HG03196 (cell line): ENCODE measurements at regions not wholly inside any gene's neighbourhood (a gene's known extent, or its start where the extent isn't known, plus 50 kb on each side); places are given as distances from the start of the nearest gene placed in this dataset.
"Not testable (repeated sequence)": the region's sequence is repeated elsewhere in the genome, so short reads cannot be mapped to it uniquely, and the experiment has no call there.

Source experiments
- ATAC-seq: cut with Tn5 transposase; IDR thresholded peaks from one replicate; pipeline ENCODE4 v1.9.1; 2021; ENCODE audit not compliant: unreplicated experiment

DNA sequence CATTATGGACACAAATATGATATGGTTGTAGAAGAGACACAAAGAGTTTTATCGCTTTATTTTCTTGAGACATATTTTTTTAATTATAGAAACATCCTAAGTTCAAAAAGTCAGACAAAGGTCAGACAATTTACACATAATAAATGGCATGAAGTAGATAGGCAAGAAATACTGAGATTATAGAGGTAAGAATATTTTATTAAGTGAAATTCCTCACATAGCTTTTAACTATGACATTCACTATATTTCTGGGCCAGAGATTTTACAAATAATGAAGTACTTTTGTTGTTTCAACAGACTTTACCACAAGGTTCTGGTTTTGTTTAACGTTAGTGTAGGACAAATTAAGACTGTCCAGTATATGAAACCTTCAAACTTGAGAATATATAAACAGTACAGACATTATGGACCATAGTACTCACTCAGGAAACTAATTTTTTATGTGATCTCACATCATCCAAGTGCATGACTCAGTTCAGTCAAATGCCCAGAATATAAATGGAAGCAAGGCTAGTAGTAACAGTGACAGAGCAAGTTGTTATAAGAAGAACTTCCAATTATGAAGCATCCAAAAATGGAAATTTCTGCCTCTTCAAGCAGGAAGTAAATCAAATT lies 394.8 kb downstream of the KCNJ2 start:
- ATAC-seq, result no peak

- no peak for ATAC-seq
Observed at GRCh38 chr17:70569128-70569527, 399.8 kb downstream of the KCNJ2 start.

DNA sequence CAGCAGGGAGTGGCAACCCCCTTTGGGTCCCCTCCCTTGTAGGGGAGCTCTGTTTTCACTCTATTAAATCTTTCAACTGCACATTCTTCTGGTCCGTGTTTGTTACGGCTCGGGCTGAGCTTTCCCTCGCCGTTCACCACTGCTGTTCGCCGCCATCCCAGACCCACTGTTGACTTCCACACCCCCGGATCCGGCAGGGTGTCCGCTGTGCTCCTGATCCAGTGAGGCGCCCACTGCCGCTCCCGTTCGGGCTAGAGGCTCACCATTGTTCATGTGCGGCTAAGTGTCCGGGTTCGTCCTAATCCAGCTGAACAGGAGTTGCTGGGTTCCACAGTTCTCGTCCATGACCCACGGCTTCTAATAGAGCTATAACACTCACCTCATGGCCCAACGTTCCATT lies 408.1 kb downstream of the KCNJ2 start:
- ATAC-seq, result no peak

GRCh38 chr17:70581459-70581858 lies 412.1 kb downstream of the KCNJ2 start:
- ATAC-seq, result no peak

GRCh38 chr17:70582777-70583176 lies 413.4 kb downstream of the KCNJ2 start:
- ATAC-seq, result no peak

DNA sequence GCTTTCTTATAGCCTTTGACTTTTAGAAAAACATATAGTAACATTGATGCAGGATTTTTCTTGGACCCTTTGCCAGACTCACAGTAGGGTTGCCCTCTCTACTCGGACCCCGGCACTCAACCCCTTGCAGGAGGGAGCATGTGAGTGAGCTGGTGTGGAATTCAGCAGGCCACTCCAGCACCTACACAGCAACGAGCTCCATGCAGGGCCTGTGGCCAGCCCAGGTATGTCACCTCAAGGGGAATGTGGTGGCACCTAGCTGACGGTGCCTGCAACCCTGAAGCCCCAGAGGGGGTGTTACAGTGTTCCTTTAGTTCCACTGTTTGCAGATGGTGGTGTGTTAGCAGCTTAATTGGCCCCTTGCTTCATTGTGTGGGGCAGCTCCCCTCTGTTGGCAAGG lies 414.9 kb downstream of the KCNJ2 start:
- ATAC-seq, result no peak

- no peak for ATAC-seq
Observed at GRCh38 chr17:70588003-70588402, 418.7 kb downstream of the KCNJ2 start.

GRCh38 chr17:70597774-70598173 lies 428.4 kb downstream of the KCNJ2 start:
- ATAC-seq, result no peak

DNA sequence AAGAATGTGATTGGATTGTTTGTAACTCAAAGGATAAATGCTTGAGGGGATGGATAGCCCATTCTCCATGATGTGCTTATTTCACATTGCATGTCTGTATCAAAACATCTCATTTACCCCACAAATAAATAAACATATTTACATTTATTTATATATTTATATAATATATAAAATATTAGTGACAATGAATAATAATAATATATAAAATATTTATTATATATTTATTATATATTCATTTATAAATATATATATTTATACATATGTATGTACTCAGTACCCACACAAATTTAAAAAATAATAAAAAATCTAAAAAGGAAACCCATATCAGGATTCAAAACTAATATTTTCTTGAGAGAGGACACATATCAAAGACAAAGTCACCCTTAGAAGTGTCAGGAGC lies 429.9 kb downstream of the KCNJ2 start:
- ATAC-seq, result no peak

DNA sequence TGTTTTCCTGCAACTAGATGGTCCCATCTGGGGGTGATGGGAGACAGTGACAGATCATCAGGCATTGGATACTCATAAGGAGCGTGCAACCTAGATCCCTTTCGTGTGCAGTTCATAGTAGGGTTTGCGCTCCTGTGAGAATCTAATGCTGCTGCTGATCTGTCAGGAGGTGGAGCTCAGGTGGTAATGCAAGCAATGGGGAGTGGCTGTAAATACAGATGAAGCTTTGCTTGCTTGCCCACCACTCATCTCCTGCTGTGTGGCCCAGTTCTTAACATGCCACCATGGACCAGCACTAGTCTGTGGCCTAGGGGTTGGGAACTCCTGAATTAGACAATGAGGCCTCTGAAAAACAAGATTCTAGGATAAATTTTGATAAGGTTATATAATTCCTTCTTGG lies 430.6 kb downstream of the KCNJ2 start:
- ATAC-seq, result not testable (repeated sequence)

DNA sequence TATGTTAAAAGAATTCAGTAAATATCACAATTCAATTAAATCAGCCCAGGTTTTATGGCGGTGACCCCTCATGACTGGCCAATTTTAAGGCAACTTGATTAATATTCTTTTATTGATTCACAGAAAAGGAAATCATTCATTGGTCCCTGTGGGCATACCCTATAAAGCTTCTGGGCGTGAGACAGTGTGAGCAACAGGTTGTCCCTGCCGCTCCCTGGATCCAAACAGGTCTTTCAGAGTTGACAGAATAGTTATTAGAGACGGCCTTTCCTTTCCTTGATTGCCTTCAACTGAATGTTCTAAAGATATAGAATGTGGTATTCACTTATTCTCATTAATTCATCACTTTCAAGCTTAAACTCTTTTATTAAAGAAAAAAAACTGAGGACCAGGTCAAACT lies 433.9 kb downstream of the KCNJ2 start:
- no peak for ATAC-seq

GRCh38 chr17:70604854-70605253 lies 435.5 kb downstream of the KCNJ2 start:
- no peak for ATAC-seq

DNA sequence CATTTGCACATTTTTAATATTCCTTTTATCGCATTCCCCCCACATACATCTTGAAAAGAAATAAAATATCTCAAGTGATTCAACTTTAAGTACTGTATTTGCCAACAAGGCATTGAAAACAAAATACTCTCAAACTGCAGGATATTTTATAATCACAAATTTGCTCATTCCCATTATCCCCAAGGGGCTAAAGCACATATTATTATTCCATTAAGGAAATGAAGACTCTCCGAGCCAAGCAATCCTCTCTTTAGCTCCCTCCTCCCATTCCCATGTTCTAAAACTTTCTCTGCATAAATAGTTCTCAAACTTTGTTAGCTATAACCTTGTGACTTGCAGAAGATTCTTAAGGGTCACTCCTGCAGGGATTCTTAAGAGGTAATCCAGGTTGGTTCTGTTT lies 436.8 kb downstream of the KCNJ2 start:
- no peak for ATAC-seq

- no peak for ATAC-seq
Observed at GRCh38 chr17:70608193-70608592, 438.9 kb downstream of the KCNJ2 start.

DNA sequence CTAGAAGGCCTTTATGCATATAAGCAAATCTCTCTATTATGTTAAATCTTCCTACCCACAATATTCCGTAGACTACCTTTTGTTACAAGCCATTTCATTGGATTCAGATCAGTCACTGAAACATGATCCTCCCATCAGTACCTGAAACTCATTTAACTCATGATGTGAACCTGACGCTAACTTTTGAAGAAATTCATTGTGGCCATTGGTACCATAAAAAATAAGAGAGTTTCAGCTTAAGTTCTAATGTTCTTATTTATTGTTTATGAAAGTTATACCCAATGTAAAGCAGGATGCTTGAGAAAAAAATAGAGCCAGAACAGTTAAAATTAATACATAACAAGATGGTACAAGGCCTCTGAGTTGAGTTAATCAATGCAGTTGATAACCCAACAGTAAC lies 439.6 kb downstream of the KCNJ2 start:
- ATAC-seq, result no peak

DNA sequence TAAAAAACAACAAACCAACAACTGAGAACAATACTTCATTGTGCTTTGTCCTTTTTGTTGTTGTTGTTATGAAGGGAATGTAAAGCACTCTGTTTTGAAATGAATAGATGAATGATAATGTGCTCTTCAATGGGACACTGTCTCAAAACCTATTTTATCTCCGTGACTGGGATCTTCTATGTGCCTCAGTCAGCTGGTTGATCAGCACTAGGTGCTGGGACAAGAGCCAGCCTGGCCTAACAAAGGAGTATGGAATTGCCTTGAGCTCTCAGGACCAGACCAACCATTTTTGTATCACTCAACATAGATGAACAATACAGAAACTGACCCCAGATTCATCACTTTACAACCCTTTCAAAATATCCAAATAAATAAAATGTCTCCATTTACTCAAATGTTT lies 440.2 kb downstream of the KCNJ2 start:
- no peak for ATAC-seq

DNA sequence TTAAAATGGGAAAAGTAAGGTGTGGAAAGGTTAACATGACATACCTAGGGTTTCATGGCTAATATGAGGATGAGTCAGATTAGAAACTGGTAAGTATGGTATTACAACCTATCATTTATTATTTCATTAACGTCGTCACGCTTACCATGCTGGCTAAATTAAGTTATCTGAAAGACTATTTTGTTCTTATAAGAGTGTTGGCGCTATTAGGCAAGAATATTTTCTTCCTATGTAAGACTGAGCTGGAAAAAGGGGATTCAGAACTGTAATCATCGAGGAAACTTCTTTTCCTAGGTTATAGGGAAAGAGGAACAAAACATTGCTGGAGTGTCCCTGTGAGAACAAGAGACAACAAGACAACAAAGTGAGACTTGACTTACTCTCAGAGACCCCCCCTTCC lies 440.8 kb downstream of the KCNJ2 start:
- no peak for ATAC-seq

DNA sequence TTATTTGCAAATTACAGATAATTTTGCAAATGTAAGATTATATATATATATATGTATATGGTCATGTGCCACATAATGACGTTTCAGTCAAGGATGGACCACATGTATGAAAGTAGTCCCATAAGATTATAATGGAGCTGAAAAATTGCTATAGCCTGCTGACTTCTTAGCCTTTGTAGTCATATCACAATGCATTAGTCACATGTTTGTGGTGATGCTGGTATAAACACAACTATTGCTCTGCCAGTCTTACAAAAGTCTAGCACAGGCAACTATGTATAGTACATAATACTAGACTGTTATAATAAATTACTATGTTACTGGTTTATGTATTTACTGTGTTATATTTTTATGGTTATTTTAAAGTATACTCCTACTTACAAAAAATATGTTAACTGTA lies 444.3 kb downstream of the KCNJ2 start:
- no peak for ATAC-seq

DNA sequence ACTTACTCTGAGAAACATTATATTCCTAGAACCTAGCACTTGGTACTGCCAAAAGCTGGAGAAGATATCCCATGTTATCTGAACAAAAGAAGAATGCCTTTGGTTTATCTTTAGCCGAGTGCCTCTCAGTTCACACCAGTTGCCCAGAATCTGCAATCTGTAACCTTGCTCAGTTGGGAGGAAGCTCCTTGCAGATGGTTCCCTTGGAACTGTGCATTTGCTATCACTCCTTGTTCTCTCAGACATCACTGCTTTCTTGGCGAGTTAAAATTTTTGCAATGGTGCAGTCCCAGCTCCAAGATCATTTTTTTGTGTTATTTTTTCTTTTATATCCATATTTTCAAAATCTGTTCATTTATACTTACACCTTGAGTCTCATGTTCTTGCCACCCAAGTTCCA lies 446.5 kb downstream of the KCNJ2 start:
- no peak for ATAC-seq

GRCh38 chr17:70618641-70619040 lies 449.3 kb downstream of the KCNJ2 start:
- ATAC-seq, result no peak

DNA sequence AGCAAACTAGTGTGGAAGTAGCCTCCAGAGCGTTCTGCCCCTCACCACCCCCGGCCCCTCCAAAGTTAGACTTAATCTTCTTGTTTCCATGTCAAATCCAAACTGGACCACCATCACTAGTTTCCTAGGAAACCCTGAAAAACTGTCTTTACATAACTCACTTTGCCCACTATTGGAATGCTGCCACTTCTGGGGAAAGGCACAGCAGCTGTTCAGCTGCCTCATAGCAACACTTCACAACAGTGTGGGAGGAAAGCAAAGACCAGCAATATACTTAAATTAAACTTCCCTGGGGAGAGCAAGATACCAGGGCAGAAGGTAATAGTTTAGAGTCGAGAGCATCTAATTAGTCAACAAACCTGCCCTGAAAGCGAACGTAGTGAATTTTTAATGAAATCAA lies 452.2 kb downstream of the KCNJ2 start:
- no peak for ATAC-seq

DNA sequence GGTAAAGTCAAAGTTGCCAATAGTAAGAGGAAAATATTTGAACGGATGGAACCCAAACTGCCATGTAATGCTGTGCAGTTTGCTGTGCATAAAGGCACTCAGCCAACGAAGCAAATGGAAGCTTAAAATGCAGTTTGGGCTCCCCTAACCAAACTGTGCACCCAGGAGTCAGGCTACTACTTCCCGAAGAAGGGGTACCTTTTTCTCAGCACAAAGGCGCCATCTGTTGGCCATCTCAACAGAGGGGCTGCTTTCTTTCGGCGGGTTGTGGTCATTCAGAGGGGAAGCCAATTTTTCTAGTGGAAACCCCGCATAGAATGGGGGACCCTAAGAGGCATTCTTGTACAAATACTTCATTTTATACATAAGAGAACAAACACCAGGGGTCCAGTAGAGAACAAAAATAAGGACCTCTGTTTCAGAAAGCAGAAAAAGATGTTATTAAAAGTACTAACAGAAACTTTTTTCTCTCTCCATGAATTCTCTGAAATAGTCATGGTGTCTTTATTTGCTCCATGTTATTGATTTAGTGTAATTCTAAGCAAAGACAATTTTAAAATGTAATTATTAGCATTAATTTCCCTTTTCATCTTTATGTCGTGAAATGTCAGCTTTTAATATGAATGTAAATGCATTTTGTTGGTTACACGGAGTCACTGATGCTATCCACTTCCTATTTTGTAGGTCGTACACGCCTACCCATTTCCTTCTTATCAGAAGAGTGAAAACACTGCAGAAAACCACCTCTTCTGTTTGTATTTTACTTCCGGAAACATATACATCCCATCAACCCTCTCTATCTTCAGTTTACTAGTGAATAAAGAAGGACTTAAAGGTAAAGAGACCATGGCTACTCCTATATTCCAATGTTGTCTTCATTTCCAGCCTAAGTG lies 453.3 kb downstream of the KCNJ2 start:
- ATAC-seq, result no peak

DNA sequence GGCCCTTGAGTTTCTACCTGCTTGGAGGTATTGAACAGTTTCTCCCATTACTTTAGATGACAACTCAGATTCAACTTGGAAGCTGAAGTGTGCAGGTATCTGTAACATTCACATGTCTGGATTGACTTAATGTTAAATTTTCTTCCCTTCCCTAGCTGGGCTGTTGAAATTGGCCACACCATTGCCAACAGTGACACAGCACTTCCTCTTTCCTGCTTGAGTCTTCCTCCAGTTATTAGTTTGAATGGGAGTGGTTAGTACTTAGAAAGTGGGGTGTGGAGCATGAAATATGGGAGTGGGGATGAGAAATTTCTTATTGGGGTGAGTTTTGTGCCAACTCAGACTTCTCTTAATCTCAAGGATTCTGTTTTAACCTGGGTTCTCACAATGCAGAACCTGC lies 454.9 kb downstream of the KCNJ2 start:
- ATAC-seq, result no peak
